ENCODE measurements at regions not wholly inside any gene's neighbourhood (a gene's known extent, or its start where the extent isn't known, plus 50 kb on each side); places are given as distances from the start of the nearest gene placed in this dataset.
"Not testable (repeated sequence)": the region's sequence is repeated elsewhere in the genome, so short reads cannot be mapped to it uniquely, and the experiment has no call there.

DNA sequence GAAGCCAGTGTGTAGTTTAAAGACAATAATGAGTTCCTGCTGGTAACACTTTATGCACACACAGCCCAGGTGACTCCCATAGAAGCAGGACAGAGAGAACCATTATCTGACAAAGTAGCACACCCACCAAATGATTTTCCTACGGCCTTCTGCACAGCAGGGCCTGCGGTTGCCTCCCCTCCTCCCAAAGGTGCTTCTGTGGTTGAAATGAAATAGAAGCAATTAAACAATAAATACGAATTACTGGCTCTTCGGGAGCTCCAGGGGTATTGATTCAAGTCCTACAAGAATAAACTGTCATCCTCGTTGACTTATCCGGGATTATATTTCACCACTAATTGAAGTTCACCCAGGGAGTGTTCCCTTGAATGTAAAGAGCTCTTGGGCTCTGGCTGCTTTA, 172.1 kb downstream of the ACTR3B start:
- ATAC-seq = no peak
- TF ChIP-seq BACH2 (CRISPR knock-in tag; IDR thresholded peaks at IDR 0.05; ENCODE audit: borderline replicate concordance) = no peak

DNA sequence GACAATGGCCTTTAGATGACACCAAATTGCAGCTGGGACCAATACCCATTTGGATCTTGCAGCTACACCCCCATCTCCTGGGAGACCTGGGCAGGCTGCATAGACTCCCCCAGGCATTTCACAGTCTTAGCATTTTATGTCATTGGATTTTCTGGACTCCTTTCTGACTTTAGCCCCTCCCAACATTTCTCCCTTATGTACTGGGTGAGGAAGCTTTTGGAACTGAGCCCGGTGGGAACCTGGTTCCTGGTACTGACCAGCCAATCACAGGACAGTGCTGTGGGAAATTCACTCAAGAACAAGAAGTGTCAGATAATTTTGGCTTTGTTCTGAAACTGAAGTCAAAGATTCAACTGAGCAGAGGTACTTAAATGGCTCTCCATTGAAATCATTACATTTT, 177.7 kb downstream of the ACTR3B start:
- TF ChIP-seq, protein P1, sequence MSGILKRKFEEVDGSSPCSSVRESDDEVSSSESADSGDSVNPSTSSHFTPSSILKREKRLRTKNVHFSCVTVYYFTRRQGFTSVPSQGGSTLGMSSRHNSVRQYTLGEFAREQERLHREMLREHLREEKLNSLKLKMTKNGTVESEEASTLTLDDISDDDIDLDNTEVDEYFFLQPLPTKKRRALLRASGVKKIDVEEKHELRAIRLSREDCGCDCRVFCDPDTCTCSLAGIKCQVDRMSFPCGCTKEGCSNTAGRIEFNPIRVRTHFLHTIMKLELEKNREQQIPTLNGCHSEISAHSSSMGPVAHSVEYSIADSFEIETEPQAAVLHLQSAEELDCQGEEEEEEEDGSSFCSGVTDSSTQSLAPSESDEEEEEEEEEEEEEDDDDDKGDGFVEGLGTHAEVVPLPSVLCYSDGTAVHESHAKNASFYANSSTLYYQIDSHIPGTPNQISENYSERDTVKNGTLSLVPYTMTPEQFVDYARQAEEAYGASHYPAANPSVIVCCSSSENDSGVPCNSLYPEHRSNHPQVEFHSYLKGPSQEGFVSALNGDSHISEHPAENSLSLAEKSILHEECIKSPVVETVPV (CRISPR knock-in tag; IDR thresholded peaks at IDR 0.05) = no peak
- TF ChIP-seq ZFP30 (CRISPR knock-in tag; IDR thresholded peaks at IDR 0.05) (no peak), SNAI2 (CRISPR knock-in tag; IDR thresholded peaks at IDR 0.05) (no peak), ARNTL (CRISPR knock-in tag; IDR thresholded peaks at IDR 0.05; ENCODE audit: borderline replicate concordance, low read depth) (no peak), GLIS3 (CRISPR knock-in tag; IDR thresholded peaks at IDR 0.05) (no peak), ESRRG (CRISPR knock-in tag; IDR thresholded peaks at IDR 0.05) (no peak), CSDC2 (CRISPR knock-in tag; IDR thresholded peaks at IDR 0.05) (no peak), PPARA (CRISPR knock-in tag; IDR thresholded peaks at IDR 0.05; ENCODE audit: borderline replicate concordance) (no peak), TCF4 (CRISPR knock-in tag; IDR thresholded peaks at IDR 0.05; ENCODE audit: borderline replicate concordance) (no peak), ZNF565 (CRISPR knock-in tag; conservative IDR thresholded peaks at IDR 0.05; ENCODE audit: low read depth) (no peak), ZNF8 (CRISPR knock-in tag; IDR thresholded peaks at IDR 0.05) (no peak)
- TF ChIP-seq, protein P2, sequence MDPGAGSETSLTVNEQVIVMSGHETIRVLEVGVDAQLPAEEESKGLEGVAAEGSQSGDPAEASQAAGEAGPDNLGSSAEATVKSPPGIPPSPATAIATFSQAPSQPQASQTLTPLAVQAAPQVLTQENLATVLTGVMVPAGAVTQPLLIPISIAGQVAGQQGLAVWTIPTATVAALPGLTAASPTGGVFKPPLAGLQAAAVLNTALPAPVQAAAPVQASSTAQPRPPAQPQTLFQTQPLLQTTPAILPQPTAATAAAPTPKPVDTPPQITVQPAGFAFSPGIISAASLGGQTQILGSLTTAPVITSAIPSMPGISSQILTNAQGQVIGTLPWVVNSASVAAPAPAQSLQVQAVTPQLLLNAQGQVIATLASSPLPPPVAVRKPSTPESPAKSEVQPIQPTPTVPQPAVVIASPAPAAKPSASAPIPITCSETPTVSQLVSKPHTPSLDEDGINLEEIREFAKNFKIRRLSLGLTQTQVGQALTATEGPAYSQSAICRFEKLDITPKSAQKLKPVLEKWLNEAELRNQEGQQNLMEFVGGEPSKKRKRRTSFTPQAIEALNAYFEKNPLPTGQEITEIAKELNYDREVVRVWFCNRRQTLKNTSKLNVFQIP (CRISPR knock-in tag; IDR thresholded peaks at IDR 0.05; ENCODE audit: borderline replicate concordance, low read depth) = no peak
- TF ChIP-seq, protein P3, sequence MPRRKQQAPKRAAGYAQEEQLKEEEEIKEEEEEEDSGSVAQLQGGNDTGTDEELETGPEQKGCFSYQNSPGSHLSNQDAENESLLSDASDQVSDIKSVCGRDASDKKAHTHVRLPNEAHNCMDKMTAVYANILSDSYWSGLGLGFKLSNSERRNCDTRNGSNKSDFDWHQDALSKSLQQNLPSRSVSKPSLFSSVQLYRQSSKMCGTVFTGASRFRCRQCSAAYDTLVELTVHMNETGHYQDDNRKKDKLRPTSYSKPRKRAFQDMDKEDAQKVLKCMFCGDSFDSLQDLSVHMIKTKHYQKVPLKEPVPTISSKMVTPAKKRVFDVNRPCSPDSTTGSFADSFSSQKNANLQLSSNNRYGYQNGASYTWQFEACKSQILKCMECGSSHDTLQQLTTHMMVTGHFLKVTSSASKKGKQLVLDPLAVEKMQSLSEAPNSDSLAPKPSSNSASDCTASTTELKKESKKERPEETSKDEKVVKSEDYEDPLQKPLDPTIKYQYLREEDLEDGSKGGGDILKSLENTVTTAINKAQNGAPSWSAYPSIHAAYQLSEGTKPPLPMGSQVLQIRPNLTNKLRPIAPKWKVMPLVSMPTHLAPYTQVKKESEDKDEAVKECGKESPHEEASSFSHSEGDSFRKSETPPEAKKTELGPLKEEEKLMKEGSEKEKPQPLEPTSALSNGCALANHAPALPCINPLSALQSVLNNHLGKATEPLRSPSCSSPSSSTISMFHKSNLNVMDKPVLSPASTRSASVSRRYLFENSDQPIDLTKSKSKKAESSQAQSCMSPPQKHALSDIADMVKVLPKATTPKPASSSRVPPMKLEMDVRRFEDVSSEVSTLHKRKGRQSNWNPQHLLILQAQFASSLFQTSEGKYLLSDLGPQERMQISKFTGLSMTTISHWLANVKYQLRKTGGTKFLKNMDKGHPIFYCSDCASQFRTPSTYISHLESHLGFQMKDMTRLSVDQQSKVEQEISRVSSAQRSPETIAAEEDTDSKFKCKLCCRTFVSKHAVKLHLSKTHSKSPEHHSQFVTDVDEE (CRISPR knock-in tag; IDR thresholded peaks at IDR 0.05) = no peak
- ATAC-seq = no peak

DNA sequence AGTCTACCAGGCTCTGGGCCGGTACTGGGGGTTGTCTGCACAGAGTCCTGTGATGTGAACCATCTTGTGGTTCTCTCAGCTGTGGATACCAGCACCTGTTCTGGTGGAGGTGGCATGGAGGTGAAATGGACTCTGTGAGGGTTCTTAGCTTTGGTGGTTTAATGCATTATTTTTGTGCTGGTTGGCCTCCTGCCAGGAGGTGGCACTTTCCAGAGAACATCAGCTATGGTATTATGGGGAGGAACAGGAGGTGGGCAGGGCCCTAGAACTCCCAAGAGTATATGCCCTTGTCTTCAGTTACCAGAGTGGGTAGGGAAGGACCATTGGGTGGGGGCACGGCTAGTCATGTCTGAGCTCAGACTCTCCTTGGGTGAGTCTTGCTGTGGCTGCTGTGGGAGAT, 187.1 kb downstream of the ACTR3B start:
- not testable (repeated sequence) for ATAC-seq

DNA sequence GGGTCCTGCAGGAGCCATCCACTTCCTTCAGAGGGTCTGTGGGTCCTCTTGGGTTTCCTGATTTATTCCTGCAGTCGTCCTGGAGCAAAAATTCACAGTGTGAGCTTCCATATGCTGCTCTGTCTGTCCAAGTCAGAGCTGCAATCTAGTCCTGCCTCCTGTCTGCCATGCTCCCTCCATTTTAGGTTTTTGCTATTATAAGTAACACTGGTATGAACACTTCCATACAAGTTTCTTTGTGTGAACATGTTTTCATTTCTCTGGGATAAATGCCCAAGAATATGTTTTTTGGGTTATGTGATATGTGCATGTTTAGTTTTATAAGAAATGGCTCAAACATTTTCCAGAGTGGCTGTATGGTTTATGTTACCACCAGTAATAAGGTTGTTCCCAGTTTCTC, 188.1 kb downstream of the ACTR3B start:
- no peak for ATAC-seq
- TF ChIP-seq, protein P4, sequence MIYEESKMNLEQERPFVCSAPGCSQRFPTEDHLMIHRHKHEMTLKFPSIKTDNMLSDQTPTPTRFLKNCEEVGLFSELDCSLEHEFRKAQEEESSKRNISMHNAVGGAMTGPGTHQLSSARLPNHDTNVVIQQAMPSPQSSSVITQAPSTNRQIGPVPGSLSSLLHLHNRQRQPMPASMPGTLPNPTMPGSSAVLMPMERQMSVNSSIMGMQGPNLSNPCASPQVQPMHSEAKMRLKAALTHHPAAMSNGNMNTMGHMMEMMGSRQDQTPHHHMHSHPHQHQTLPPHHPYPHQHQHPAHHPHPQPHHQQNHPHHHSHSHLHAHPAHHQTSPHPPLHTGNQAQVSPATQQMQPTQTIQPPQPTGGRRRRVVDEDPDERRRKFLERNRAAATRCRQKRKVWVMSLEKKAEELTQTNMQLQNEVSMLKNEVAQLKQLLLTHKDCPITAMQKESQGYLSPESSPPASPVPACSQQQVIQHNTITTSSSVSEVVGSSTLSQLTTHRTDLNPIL (CRISPR knock-in tag; IDR thresholded peaks at IDR 0.05; ENCODE audit: low read depth) = no peak
- TF ChIP-seq, protein P5, sequence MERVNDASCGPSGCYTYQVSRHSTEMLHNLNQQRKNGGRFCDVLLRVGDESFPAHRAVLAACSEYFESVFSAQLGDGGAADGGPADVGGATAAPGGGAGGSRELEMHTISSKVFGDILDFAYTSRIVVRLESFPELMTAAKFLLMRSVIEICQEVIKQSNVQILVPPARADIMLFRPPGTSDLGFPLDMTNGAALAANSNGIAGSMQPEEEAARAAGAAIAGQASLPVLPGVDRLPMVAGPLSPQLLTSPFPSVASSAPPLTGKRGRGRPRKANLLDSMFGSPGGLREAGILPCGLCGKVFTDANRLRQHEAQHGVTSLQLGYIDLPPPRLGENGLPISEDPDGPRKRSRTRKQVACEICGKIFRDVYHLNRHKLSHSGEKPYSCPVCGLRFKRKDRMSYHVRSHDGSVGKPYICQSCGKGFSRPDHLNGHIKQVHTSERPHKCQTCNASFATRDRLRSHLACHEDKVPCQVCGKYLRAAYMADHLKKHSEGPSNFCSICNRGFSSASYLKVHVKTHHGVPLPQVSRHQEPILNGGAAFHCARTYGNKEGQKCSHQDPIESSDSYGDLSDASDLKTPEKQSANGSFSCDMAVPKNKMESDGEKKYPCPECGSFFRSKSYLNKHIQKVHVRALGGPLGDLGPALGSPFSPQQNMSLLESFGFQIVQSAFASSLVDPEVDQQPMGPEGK (CRISPR knock-in tag; IDR thresholded peaks at IDR 0.05; ENCODE audit: borderline replicate concordance) = no peak
- no peak for TF ChIP-seq TOX (CRISPR knock-in tag; IDR thresholded peaks at IDR 0.05; ENCODE audit: borderline replicate concordance)
- TF ChIP-seq, protein P2 (CRISPR knock-in tag; IDR thresholded peaks at IDR 0.05; ENCODE audit: borderline replicate concordance, low read depth) = no peak
- TF ChIP-seq ISL1 (CRISPR knock-in tag; IDR thresholded peaks at IDR 0.05) = no peak

Data from SK-N-SH treated with all-trans-retinoic acid at 6 μM for 48 hours (cell line).